Neural progenitor cell (in vitro differentiated cells): ENCODE measurements at regions not wholly inside any gene's neighbourhood (a gene's known extent, or its start where the extent isn't known, plus 50 kb on each side); places are given as distances from the start of the nearest gene placed in this dataset.
"Not testable (repeated sequence)": the region's sequence is repeated elsewhere in the genome, so short reads cannot be mapped to it uniquely, and the experiment has no call there.

ENCODE experiments used
- DNase-seq: peaks from one replicate; pipeline ENCODE4 v3.0.0-alpha.2; 2016; ENCODE audit warnings: low spot score
- H2AFZ ChIP-seq: fragments of 200-600 bp; sonication (generic); replicated peaks from 2 replicates; pipeline ENCODE4 v1.6.1; 2016; ENCODE audit warnings: antibody characterized with exemption
- H3F3A ChIP-seq: fragments of 200-600 bp; sonication (generic); 2 replicates; pipeline ENCODE4 v1.6.1; 2016; ENCODE audit warnings: antibody characterized with exemption, low read depth
- H3K27ac ChIP-seq: fragments of 200-600 bp; sonication (generic); 2 replicates; pipeline ENCODE4 v1.5.1; 2016; ENCODE audit warnings: mild to moderate bottlenecking
- H3K27me3 ChIP-seq: fragments of 200-600 bp; sonication (generic); 2 replicates; pipeline ENCODE4 v1.6.1; 2016; ENCODE audit warnings: mild to moderate bottlenecking, moderate library complexity
- H3K36me3 ChIP-seq: fragments of 200-600 bp; sonication (generic); 2 replicates; pipeline ENCODE4 v1.5.1; 2016
- H3K4me1 ChIP-seq: fragments of 200-600 bp; sonication (generic); 2 replicates; pipeline ENCODE4 v1.6.1; 2016; ENCODE audit warnings: mixed run types
- H3K4me2 ChIP-seq: fragments of 200-600 bp; sonication (generic); 2 replicates; pipeline ENCODE4 v1.6.1; 2016
- H3K4me3 ChIP-seq: fragments of 200-600 bp; sonication (generic); 2 replicates; pipeline ENCODE4 v1.5.1; 2016
- H3K79me2 ChIP-seq: fragments of 200-600 bp; sonication (generic); 2 replicates; pipeline ENCODE4 v1.6.1; 2016; ENCODE audit warnings: low read depth
- H3K9ac ChIP-seq: fragments of 200-600 bp; sonication (generic); 2 replicates; pipeline ENCODE4 v1.6.1; 2016
- H3K9me3 ChIP-seq: fragments of 200-600 bp; sonication (generic); 2 replicates; pipeline ENCODE4 v1.5.1; 2016; ENCODE audit warnings: low read depth
- H4K20me1 ChIP-seq: fragments of 200-600 bp; sonication (generic); 2 replicates; pipeline ENCODE4 v1.6.1; 2016; ENCODE audit warnings: low read depth
- H3K27ac Mint-ChIP-seq: 3 replicates; pipeline ENCODE4 v1.8.0; 2021; ENCODE audit warnings: mixed read lengths
- H3K27me3 Mint-ChIP-seq: 2 replicates; pipeline ENCODE4 v1.8.0; 2022; ENCODE audit warnings: low read depth, mild to moderate bottlenecking, inconsistent platforms, moderate library complexity, mixed read lengths; ENCODE audit not compliant: insufficient read depth
- H3K36me3 Mint-ChIP-seq: 3 replicates; pipeline ENCODE4 v1.8.0; 2021; ENCODE audit warnings: mixed read lengths
- H3K4me1 Mint-ChIP-seq: 3 replicates; pipeline ENCODE4 v1.8.0; 2021; ENCODE audit warnings: mixed read lengths
- H3K4me3 Mint-ChIP-seq: 3 replicates; pipeline ENCODE4 v1.8.0; 2021; ENCODE audit warnings: mild to moderate bottlenecking, moderate library complexity, mixed read lengths
- H3K9me3 Mint-ChIP-seq: 3 replicates; pipeline ENCODE4 v1.8.0; 2020; ENCODE audit warnings: mixed read lengths
- CTCF ChIP-seq: fragments of 200-600 bp; sonication (generic); IDR thresholded peaks from 2 replicates; pipeline ENCODE4 v1.5.1; 2017; ENCODE audit warnings: antibody characterized with exemption, mild to moderate bottlenecking
- EZH2 ChIP-seq: fragments of 200-600 bp; sonication (generic); IDR thresholded peaks from 2 replicates; pipeline ENCODE4 v1.6.1; 2017; ENCODE audit warnings: antibody characterized with exemption, mild to moderate bottlenecking, moderate library complexity
- EZH2phosphoT487 ChIP-seq: fragments of 200-600 bp; sonication (generic); IDR thresholded peaks from 2 replicates; pipeline ENCODE4 v1.6.1; 2017; ENCODE audit warnings: antibody characterized with exemption

- no peaks in the 10 kb centered on the region for H3K36me3 ChIP-seq
- no peaks in the 10 kb centered on the region for H3K79me2 ChIP-seq
- no peaks in the 10 kb centered on the region for H3K27me3 ChIP-seq
- TF ChIP-seq CTCF (peak; percentile 80), EZH2phosphoT487 (no peak), EZH2 (no peak)
- no peak overlapping the region for H3K4me3 Mint-ChIP-seq
- peak; percentile 88 for DNase-seq
- no peak overlapping the region for H3K27ac Mint-ChIP-seq
- H3K36me3 Mint-ChIP-seq: no peaks in the 10 kb centered on the region
- H3K4me3 ChIP-seq: peak overlapping the region; percentile 4
- peaks cover 57% of the 10 kb centered on the region for H3F3A ChIP-seq
- H3K9me3 Mint-ChIP-seq: no peaks in the 10 kb centered on the region
- H3K27me3 Mint-ChIP-seq: no peaks in the 10 kb centered on the region
- peak overlapping the region; percentile 47 for H3K4me2 ChIP-seq
- no peaks in the 10 kb centered on the region for H3K9me3 ChIP-seq
- H3K4me1 ChIP-seq: peaks cover 53% of the 10 kb centered on the region
- H4K20me1 ChIP-seq: no peaks in the 10 kb centered on the region
- H3K9ac ChIP-seq: no peak overlapping the region
- H3K4me1 Mint-ChIP-seq: peaks cover 22% of the 10 kb centered on the region
- H3K27ac ChIP-seq: peak overlapping the region; percentile 56
- H2AFZ ChIP-seq: no peak overlapping the region
These were observed 161.2 kb upstream of the WDFY3 start for GRCh38 chr4:85127653-85128052.

GRCh38 chr4:85128246-85129204, 162.0 kb upstream of the WDFY3 start:
- H3K4me3 ChIP-seq: peak overlapping the region; percentile 8
- H3K4me2 ChIP-seq: peak overlapping the region; percentile 47
- no peak overlapping the region for H3K9ac ChIP-seq
- peak; percentile 37 for DNase-seq
- TF ChIP-seq EZH2phosphoT487 (no peak), EZH2 (no peak), CTCF (no peak)
- no peaks in the 10 kb centered on the region for H3K9me3 ChIP-seq
- peaks cover 22% of the 10 kb centered on the region for H3K4me1 Mint-ChIP-seq
- H3K4me1 ChIP-seq: peaks cover 53% of the 10 kb centered on the region
- H3F3A ChIP-seq: peaks cover 57% of the 10 kb centered on the region
- H3K27ac ChIP-seq: peak overlapping the region; percentile 62
- no peaks in the 10 kb centered on the region for H3K79me2 ChIP-seq
- H3K9me3 Mint-ChIP-seq: no peaks in the 10 kb centered on the region
- H3K27me3 Mint-ChIP-seq: no peaks in the 10 kb centered on the region
- no peak overlapping the region for H3K4me3 Mint-ChIP-seq
- H4K20me1 ChIP-seq: no peaks in the 10 kb centered on the region
- no peaks in the 10 kb centered on the region for H3K36me3 Mint-ChIP-seq
- H2AFZ ChIP-seq: peak overlapping the region; percentile 43
- no peak overlapping the region for H3K27ac Mint-ChIP-seq
- H3K36me3 ChIP-seq: no peaks in the 10 kb centered on the region
- no peaks in the 10 kb centered on the region for H3K27me3 ChIP-seq

- H3K36me3 ChIP-seq, H3K27me3 ChIP-seq, H3K9ac ChIP-seq, H3K4me3 Mint-ChIP-seq, H3K27me3 Mint-ChIP-seq, H3K27ac Mint-ChIP-seq, H3K9me3 Mint-ChIP-seq, H3K79me2 ChIP-seq, H3K9me3 ChIP-seq, H3K36me3 Mint-ChIP-seq, H4K20me1 ChIP-seq: not testable (repeated sequence)
- H3K4me2 ChIP-seq: peak overlapping the region; percentile 47
- H3K4me1 Mint-ChIP-seq: peaks cover 22% of the 10 kb centered on the region
- peak overlapping the region; percentile 62 for H3K27ac ChIP-seq
- peaks cover 52% of the 10 kb centered on the region for H3F3A ChIP-seq
- peak overlapping the region; percentile 8 for H3K4me3 ChIP-seq
- DNase-seq: peak; percentile 34
- H2AFZ ChIP-seq: peak overlapping the region; percentile 43
- peaks cover 49% of the 10 kb centered on the region for H3K4me1 ChIP-seq
These were observed 163.1 kb upstream of the WDFY3 start for GRCh38 chr4:85129354-85130125.
